Cardiac muscle cell (in vitro differentiated cells and primary cell): ENCODE measurements at regions not wholly inside any gene's neighbourhood (a gene's known extent, or its start where the extent isn't known, plus 50 kb on each side); places are given as distances from the start of the nearest gene placed in this dataset.

Experiments
- DNase-seq, 2 donors: peaks; one replicate each; pipeline versions ENCODE4 v3.0.0 to v3.0.0-alpha.2; 2010 to 2017; ENCODE audit warnings: low read depth in 1 of 2, low spot score in 1 of 2
- H3K27ac ChIP-seq: fragments of 200-600 bp; sonication (generic); 2 replicates; pipeline ENCODE4 v1.5.1; 2016
- H3K27me3 ChIP-seq: fragments of 200-600 bp; sonication (generic); 2 replicates; pipeline ENCODE4 v1.6.0; 2016; ENCODE audit warnings: control low read depth
- H3K36me3 ChIP-seq: fragments of 200-600 bp; sonication (generic); 2 replicates; pipeline ENCODE4 v1.5.1; 2016; ENCODE audit warnings: control low read depth
- H3K4me1 ChIP-seq: fragments of 200-600 bp; sonication (generic); 2 replicates; pipeline ENCODE4 v1.8.1; 2017; ENCODE audit warnings: low read depth, mild to moderate bottlenecking, mixed run types
- H3K4me3 ChIP-seq: fragments of 200-600 bp; sonication (generic); 2 replicates; pipeline ENCODE4 v1.5.1; 2016; ENCODE audit warnings: mild to moderate bottlenecking
- H3K9me3 ChIP-seq: fragments of 200-600 bp; sonication (generic); 2 replicates; pipeline ENCODE4 v1.5.1; 2017; ENCODE audit warnings: low read depth, mild to moderate bottlenecking, control low read depth
- TF ChIP-seq, protein P1 (sequence below): IDR thresholded peaks from 2 replicates; pipeline ENCODE4 v1.5.1; 2012; ENCODE audit warnings: low read depth, mild to moderate bottlenecking, low read length

DNA sequence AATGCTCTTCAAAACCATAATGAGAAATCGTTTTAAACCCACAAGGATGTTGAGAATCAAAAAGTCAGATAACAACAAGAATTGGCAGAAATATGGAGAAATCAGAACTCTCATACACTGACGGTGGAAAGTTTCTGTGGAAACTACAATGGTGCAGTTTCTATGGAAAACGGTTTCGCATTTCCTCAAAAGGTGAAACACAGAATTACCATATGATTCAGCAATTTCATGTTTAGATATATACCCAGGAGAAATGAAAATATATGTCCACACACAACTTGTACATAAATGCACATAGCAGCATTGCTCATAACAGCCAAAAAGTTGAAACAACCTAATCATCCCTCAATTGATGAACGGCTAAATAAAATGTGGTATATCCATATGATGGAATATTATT, 218.2 kb downstream of the ARL4A start:
- DNase-seq, result no peak
- H3K27me3 ChIP-seq, result no peaks in the 10 kb centered on the region
- H3K9me3 ChIP-seq, result no peaks in the 10 kb centered on the region
- no peak overlapping the region for H3K27ac ChIP-seq
- H3K4me1 ChIP-seq, result no peaks in the 10 kb centered on the region
- no peak overlapping the region for H3K4me3 ChIP-seq
- H3K36me3 ChIP-seq, result no peaks in the 10 kb centered on the region
- TF ChIP-seq, protein P1, sequence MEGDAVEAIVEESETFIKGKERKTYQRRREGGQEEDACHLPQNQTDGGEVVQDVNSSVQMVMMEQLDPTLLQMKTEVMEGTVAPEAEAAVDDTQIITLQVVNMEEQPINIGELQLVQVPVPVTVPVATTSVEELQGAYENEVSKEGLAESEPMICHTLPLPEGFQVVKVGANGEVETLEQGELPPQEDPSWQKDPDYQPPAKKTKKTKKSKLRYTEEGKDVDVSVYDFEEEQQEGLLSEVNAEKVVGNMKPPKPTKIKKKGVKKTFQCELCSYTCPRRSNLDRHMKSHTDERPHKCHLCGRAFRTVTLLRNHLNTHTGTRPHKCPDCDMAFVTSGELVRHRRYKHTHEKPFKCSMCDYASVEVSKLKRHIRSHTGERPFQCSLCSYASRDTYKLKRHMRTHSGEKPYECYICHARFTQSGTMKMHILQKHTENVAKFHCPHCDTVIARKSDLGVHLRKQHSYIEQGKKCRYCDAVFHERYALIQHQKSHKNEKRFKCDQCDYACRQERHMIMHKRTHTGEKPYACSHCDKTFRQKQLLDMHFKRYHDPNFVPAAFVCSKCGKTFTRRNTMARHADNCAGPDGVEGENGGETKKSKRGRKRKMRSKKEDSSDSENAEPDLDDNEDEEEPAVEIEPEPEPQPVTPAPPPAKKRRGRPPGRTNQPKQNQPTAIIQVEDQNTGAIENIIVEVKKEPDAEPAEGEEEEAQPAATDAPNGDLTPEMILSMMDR, result no peak

DNA sequence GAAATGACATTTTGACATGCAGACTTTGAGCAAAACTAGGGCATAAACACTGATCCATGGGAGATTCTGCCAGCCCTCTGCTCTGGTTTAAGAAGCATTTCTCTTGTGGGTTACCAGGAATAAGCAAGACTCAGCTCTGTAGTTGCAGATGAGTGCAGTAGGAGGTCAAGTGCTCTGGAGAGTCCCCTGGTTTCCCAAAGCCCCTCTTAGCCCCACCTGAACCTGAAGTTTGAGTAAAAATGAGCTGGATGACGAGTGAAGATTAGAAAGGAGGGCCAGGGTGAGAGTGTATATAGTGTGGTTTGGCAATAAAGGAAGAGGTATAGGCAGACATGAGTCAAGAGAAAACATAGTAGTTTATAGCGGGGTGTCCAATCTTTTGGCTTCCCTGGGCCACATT, 220.3 kb downstream of the ARL4A start:
- no peak overlapping the region for H3K27ac ChIP-seq
- no peak for DNase-seq
- no peaks in the 10 kb centered on the region for H3K36me3 ChIP-seq
- H3K4me1 ChIP-seq, result no peaks in the 10 kb centered on the region
- TF ChIP-seq, protein P1, result no peak
- no peaks in the 10 kb centered on the region for H3K27me3 ChIP-seq
- H3K4me3 ChIP-seq, result no peak overlapping the region
- no peaks in the 10 kb centered on the region for H3K9me3 ChIP-seq

DNA sequence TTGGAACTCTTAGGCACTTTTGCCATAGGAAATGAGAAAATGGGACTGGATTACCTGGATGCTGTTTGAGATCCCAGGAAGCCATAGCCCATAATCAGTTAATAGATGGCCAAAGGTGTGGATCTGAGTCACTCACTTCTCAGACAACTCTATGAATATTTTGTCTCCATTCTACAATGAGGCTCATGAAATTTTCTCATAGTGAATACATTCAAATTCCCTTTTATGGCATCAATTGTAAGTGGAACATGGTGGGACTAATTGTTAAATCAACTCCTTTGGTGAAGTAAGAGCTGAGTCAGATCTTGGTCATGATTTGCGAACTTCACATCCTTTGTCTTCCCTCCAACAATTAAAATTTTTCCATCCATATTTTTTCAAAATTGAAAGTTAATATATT, 222.1 kb downstream of the ARL4A start:
- Histone ChIP-seq H3K36me3 (no peaks in the 10 kb centered on the region), H3K9me3 (no peaks in the 10 kb centered on the region), H3K27me3 (no peaks in the 10 kb centered on the region), H3K27ac (no peak overlapping the region), H3K4me1 (no peaks in the 10 kb centered on the region), H3K4me3 (no peak overlapping the region)
- TF ChIP-seq, protein P1, result no peak
- DNase-seq, result no peak

DNA sequence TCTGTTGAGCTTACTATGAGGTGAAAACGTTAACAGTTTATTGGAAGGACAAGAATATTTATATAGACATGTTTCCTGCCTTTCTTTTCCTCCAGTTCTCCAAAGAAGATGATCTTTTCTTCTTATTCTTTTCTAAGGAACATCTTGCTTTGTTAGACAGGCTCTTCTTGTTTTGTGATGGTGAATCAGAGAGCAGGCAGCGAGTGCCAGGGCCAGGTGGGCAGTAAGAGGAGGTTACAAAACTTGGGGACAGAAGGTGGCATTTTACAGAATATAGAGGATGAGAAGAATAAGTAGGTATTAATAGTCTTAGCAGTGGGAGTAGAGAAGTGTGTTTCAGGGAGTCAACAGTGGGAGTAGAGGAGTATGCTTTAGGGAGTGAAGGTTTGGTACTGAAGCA, 223.6 kb downstream of the ARL4A start:
- no peak for DNase-seq
- H3K9me3 ChIP-seq, result no peaks in the 10 kb centered on the region
- TF ChIP-seq, protein P1, result no peak
- no peaks in the 10 kb centered on the region for H3K27me3 ChIP-seq
- H3K4me3 ChIP-seq, result no peak overlapping the region
- H3K36me3 ChIP-seq, result no peaks in the 10 kb centered on the region
- H3K4me1 ChIP-seq, result no peaks in the 10 kb centered on the region
- H3K27ac ChIP-seq, result no peak overlapping the region

DNA sequence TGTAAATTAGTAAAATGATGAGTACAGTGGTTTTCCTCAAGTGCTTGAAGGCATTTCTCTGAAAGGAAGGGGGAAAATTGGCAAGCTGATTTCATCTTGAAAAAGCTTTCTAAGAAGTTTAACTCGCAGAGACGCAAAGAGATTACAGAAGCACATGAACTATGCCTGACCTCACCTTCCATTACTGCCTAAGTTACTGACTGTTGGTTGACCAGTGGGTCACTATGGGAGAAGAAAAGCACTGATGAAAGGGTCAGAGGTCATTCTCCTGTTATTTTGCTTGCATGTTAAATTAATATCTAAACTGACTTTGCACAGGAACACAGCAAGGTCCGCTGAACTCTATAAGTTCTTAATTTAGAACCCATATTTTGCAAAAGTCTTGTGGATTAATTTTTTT, 225.6 kb downstream of the ARL4A start:
- Histone ChIP-seq H3K4me3 (no peak overlapping the region), H3K27ac (no peak overlapping the region), H3K4me1 (no peaks in the 10 kb centered on the region), H3K9me3 (no peaks in the 10 kb centered on the region), H3K36me3 (no peaks in the 10 kb centered on the region), H3K27me3 (no peaks in the 10 kb centered on the region)
- DNase-seq, result no peak
- TF ChIP-seq, protein P1, result no peak

DNA sequence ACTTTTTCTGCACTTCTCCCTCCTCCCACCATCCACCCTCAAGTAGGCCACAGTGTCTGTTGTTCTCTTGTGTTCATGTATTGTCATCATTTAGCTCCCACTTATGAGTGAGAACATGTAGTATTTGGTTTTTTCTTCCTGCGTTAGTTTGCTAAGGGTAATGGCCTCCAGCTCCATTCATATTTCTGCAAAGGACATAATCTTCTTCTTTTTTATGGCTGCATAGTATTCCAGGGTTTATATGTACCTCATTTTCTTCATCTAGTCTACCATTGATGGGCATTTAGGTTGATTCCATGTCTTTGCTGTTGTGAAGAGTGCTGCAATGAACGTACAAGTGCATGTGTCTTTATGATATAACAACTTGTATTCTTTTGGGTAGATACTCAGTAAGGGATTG, 230.4 kb downstream of the ARL4A start:
- Histone ChIP-seq H3K36me3 (no peaks in the 10 kb centered on the region), H3K4me3 (no peak overlapping the region), H3K27ac (no peak overlapping the region), H3K4me1 (no peaks in the 10 kb centered on the region), H3K27me3 (no peaks in the 10 kb centered on the region), H3K9me3 (no peaks in the 10 kb centered on the region)
- no peak for DNase-seq
- TF ChIP-seq, protein P1, result no peak
